OCI-LY7 (cell line): ENCODE measurements at regions not wholly inside any gene's neighbourhood (a gene's known extent, or its start where the extent isn't known, plus 50 kb on each side); places are given as distances from the start of the nearest gene placed in this dataset.

Source experiments
- BruUV-seq: library from RNA; stranded (reverse); fragments of 400-500 nt; replicated peaks from 2 replicates; lab custom pipeline; 2021; lab: Mats Ljungman, UMichigan
- CTCF ChIA-PET: fragments of 300-600 bp; sonication (Branson Sonifier 250); formaldehyde crosslinking; loops from one replicate; lab custom pipeline; 2022; ENCODE audit warnings: antibody characterized with exemption; ENCODE audit not compliant: unreplicated experiment; lab: Charles Lee
- POLR2A ChIA-PET: fragments of 300-600 bp; sonication (Branson Sonifier 250); formaldehyde crosslinking; loops from one replicate; lab custom pipeline; 2022; ENCODE audit warnings: antibody characterized with exemption; lab: Charles Lee
- DNase-seq: peaks from one replicate; pipeline ENCODE4 v3.0.0-alpha.2; 2015; ENCODE audit warnings: low spot score
- H2AFZ ChIP-seq: fragments of 200-600 bp; sonication (generic), shearing (Covaris generic); 2 replicates; pipeline ENCODE4 v1.6.1; 2014; ENCODE audit warnings: mild to moderate bottlenecking, antibody characterized with exemption, low read length, moderate library complexity
- H3K27ac ChIP-seq: fragments of 200-600 bp; sonication (generic); 2 replicates; pipeline ENCODE4 v1.5.1; 2014; ENCODE audit warnings: mixed run types, low read depth, mild to moderate bottlenecking, moderate library complexity, low read length, inconsistent platforms; ENCODE audit not compliant: poor library complexity, severe bottlenecking
- H3K36me3 ChIP-seq: fragments of 200-600 bp; sonication (generic); 2 replicates; pipeline ENCODE4 v1.6.1; 2014; ENCODE audit warnings: mild to moderate bottlenecking, antibody characterized with exemption, low read length, moderate library complexity, mixed read lengths; ENCODE audit not compliant: insufficient read depth
- H3K4me1 ChIP-seq: fragments of 200-600 bp; sonication (generic); 2 replicates; pipeline ENCODE4 v1.5.1; 2014; ENCODE audit warnings: mild to moderate bottlenecking, low read length; ENCODE audit not compliant: insufficient read depth, poor library complexity, severe bottlenecking
- H3K4me2 ChIP-seq: fragments of 200-600 bp; sonication (generic); 2 replicates; pipeline ENCODE4 v1.6.1; 2014; ENCODE audit warnings: mild to moderate bottlenecking, low read length
- H3K4me3 ChIP-seq: fragments of 200-600 bp; sonication (generic); 2 replicates; pipeline ENCODE4 v1.5.1; 2014; ENCODE audit warnings: mild to moderate bottlenecking, low read depth, low read length; ENCODE audit not compliant: poor library complexity, severe bottlenecking
- H3K79me2 ChIP-seq: fragments of 200-600 bp; sonication (generic); 2 replicates; pipeline ENCODE4 v1.6.1; 2016; ENCODE audit warnings: low read depth, mild to moderate bottlenecking, low read length, moderate library complexity, mixed read lengths; ENCODE audit not compliant: insufficient read depth
- H3K9me2 ChIP-seq: fragments of 200-600 bp; sonication (generic); 2 replicates; pipeline ENCODE4 v1.6.1; 2016; ENCODE audit warnings: mild to moderate bottlenecking, low read length, mixed read lengths; ENCODE audit not compliant: insufficient read depth
- H3K9me3 ChIP-seq: fragments of 200-600 bp; sonication (generic); 2 replicates; pipeline ENCODE4 v1.6.1; 2014; ENCODE audit warnings: mild to moderate bottlenecking, mixed run types, low read length, mixed read lengths
- H4K20me1 ChIP-seq: fragments of 200-600 bp; sonication (generic); 2 replicates; pipeline ENCODE4 v1.6.1; 2014; ENCODE audit warnings: mild to moderate bottlenecking, antibody characterized with exemption, low read length, moderate library complexity, mixed read lengths; ENCODE audit not compliant: insufficient read depth
- CTCF ChIP-seq: fragments of 200-600 bp; sonication (generic); conservative IDR thresholded peaks from 2 replicates; pipeline ENCODE4 v1.5.1; 2014; ENCODE audit warnings: mild to moderate bottlenecking, antibody characterized with exemption, low read length, moderate library complexity, mixed read lengths
- EZH2phosphoT487 ChIP-seq: fragments of 200-600 bp; sonication (generic); IDR thresholded peaks from 2 replicates; pipeline ENCODE4 v1.6.1; 2018; ENCODE audit warnings: low read depth, borderline replicate concordance, mild to moderate bottlenecking, mixed run types, antibody characterized with exemption, low read length, moderate library complexity, mixed read lengths
- intact Hi-C: fragments of 100-400 bp; cut with micrococcal nuclease; formaldehyde crosslinking; loops from one replicate; pipeline ENCODE4 v1.10.0; 2022; ENCODE audit not compliant: unreplicated experiment

GRCh38 chr7:26965724-26966123 is 101.3 kb upstream of the SKAP2 start:
- H3K4me2 ChIP-seq = no peak overlapping the region
- H2AFZ ChIP-seq = no peak overlapping the region
- ChIA-PET POLR2A (interaction anchor here (0.8 to 1.1 kb wide), 3 partner anchors 9 to 190 kb away, joined by 3 to 7 read pairs (median 5); no protein-coding TSS in a partner anchor), CTCF (interaction anchor here (0.6 kb wide), 1 partner anchor 765 kb away, joined by 3 read pairs; no protein-coding TSS in a partner anchor)
- TF ChIP-seq CTCF (no peak), EZH2phosphoT487 (no peak)
- no peak overlapping the region for H3K4me3 ChIP-seq
- H3K9me3 ChIP-seq = no peaks in the 10 kb centered on the region
- no TSS peak for BruUV-seq
- no peaks in the 10 kb centered on the region for H3K36me3 ChIP-seq
- DNase-seq = no peak
- H3K4me1 ChIP-seq = peaks cover 15% of the 10 kb centered on the region
- H3K27ac ChIP-seq = no peak overlapping the region
- intact Hi-C loops = loop anchor here (2.0 kb wide), 1 partner anchor 101 kb away; the partner anchor contains the start of gene SKAP2
- H4K20me1 ChIP-seq = no peaks in the 10 kb centered on the region
- no peaks in the 10 kb centered on the region for H3K9me2 ChIP-seq
- no peaks in the 10 kb centered on the region for H3K79me2 ChIP-seq

- peaks cover 15% of the 10 kb centered on the region for H3K4me1 ChIP-seq
- no peaks in the 10 kb centered on the region for H3K9me3 ChIP-seq
- peak; percentile 14 for DNase-seq
- intact Hi-C loops = loop anchor here (2.0 kb wide), 1 partner anchor 99 kb away; the partner anchor contains the start of gene SKAP2
- H3K4me3 ChIP-seq = peak overlapping the region; percentile 28
- H4K20me1 ChIP-seq = no peaks in the 10 kb centered on the region
- H3K36me3 ChIP-seq = no peaks in the 10 kb centered on the region
- TF ChIP-seq CTCF (no peak), EZH2phosphoT487 (no peak)
- CTCF ChIA-PET = no interaction called here
- POLR2A ChIA-PET = interaction anchor here (0.6 to 1.3 kb wide), 2 partner anchors 14 to 1376 kb away, joined by 3 read pairs; no protein-coding TSS in a partner anchor
- H2AFZ ChIP-seq = peak overlapping the region; percentile 18; the same call in 1 of the 2 replicates
- H3K27ac ChIP-seq = no peak overlapping the region
- no peaks in the 10 kb centered on the region for H3K79me2 ChIP-seq
- no TSS peak for BruUV-seq
- H3K4me2 ChIP-seq = peak overlapping the region; percentile 66
- H3K9me2 ChIP-seq = no peaks in the 10 kb centered on the region
Observed at GRCh38 chr7:26964156-26964808, 99.9 kb upstream of the SKAP2 start.

DNA sequence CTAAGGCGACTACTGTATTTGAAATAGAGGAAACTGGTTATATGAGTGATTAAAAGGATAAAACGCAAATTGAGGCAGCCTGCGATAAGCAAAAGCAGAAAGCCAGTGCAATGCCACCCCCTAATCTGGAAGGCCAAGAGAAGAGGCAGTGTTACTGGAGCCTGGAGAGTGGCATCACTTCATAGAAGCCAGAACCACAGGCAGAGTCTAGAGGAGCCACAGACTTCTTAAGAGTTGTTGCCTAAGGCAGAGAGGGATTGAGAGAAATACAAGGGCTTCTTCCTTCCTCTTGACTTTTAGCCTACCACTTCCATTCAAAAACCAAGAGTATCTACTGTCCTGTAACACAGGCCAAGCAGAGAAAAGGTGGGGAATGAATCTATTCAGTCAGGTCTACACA is 94.9 kb upstream of the SKAP2 start:
- intact Hi-C loops = no loop called here
- Histone ChIP-seq H3K27ac (no peak overlapping the region), H3K79me2 (no peaks in the 10 kb centered on the region), H3K4me3 (no peak overlapping the region), H3K4me1 (peaks cover 11% of the 10 kb centered on the region), H3K4me2 (no peak overlapping the region), H3K36me3 (no peaks in the 10 kb centered on the region), H2AFZ (no peak overlapping the region), H4K20me1 (no peaks in the 10 kb centered on the region), H3K9me2 (no peaks in the 10 kb centered on the region), H3K9me3 (no peaks in the 10 kb centered on the region)
- TF ChIP-seq CTCF = no peak
- no peak for TF ChIP-seq EZH2phosphoT487
- ChIA-PET CTCF (no interaction called here), POLR2A (no interaction called here)
- DNase-seq = no peak
- BruUV-seq = no TSS peak
